ENCODE measurements at regions not wholly inside any gene's neighbourhood (a gene's known extent, or its start where the extent isn't known, plus 50 kb on each side); places are given as distances from the start of the nearest gene placed in this dataset.

DNA sequence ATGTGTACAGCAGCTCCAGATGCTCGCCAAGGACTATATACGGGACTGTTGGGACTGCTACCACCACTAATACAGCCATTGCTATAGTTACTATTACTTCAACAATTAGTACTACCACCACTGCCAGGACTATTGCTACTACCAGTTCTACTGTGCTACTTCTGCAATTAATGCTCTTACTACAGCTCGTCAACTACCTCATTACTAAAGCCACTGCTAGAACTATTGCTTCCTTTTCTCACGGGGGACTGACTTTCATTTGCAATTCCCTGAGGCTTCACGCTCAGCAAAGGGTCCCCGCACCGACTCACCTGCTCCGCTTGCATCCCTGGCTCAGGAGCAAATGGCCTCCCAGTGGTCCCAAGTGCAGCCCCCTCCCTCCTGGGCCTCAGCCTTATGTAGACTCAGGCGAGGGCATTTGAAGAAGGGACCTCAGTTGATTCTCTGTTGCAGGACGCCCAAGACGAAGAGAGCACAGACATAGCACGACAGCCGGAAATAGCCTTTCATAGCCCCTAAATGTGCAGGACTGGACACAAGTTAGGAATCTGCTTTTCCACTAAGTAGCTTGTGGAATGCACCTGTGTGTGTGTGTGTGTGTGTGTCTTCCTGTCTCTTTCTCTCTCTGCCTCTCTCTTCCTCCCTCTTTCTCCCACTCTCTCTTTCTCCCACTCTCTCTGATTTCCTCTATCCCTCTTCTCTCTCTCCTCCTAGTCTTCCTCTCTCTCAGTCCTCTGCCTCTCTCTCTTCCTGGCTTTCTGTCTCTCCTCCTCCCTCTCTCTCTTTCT lies 294.8 kb downstream of the ASMT start:
- TF ChIP-seq EZH2 (IDR thresholded peaks at IDR 0.05) (no peak), EZH2phosphoT487 (IDR thresholded peaks at IDR 0.05) (no peak)
- TF ChIP-seq, protein P1, sequence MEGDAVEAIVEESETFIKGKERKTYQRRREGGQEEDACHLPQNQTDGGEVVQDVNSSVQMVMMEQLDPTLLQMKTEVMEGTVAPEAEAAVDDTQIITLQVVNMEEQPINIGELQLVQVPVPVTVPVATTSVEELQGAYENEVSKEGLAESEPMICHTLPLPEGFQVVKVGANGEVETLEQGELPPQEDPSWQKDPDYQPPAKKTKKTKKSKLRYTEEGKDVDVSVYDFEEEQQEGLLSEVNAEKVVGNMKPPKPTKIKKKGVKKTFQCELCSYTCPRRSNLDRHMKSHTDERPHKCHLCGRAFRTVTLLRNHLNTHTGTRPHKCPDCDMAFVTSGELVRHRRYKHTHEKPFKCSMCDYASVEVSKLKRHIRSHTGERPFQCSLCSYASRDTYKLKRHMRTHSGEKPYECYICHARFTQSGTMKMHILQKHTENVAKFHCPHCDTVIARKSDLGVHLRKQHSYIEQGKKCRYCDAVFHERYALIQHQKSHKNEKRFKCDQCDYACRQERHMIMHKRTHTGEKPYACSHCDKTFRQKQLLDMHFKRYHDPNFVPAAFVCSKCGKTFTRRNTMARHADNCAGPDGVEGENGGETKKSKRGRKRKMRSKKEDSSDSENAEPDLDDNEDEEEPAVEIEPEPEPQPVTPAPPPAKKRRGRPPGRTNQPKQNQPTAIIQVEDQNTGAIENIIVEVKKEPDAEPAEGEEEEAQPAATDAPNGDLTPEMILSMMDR (IDR thresholded peaks at IDR 0.05): no peak
- peak; percentile 8 for DNase-seq (ENCODE audit: low spot score)
- H3K27ac ChIP-seq: no peak overlapping the region
- H3K36me3 Mint-ChIP-seq: no peaks in the 10 kb centered on the region
- no peaks in the 10 kb centered on the region for H3K36me3 ChIP-seq
- peaks cover 2% of the 10 kb centered on the region for H3K4me1 Mint-ChIP-seq
- no peak overlapping the region for H3K4me2 ChIP-seq
- peaks cover 6% of the 10 kb centered on the region for H3K9me3 Mint-ChIP-seq
- H3K79me2 ChIP-seq (ENCODE audit: low read depth): no peaks in the 10 kb centered on the region
- H3K27me3 ChIP-seq: peaks cover 10% of the 10 kb centered on the region
- no peak overlapping the region for H3K4me3 ChIP-seq
- H3F3A ChIP-seq (ENCODE audit: low read depth): no peaks in the 10 kb centered on the region
- peak overlapping the region; percentile 62 for H3K27ac Mint-ChIP-seq
- H4K20me1 ChIP-seq (ENCODE audit: low read depth): no peaks in the 10 kb centered on the region
- H3K4me1 ChIP-seq: no peaks in the 10 kb centered on the region
- H3K9ac ChIP-seq: no peak overlapping the region
- peaks cover 5% of the 10 kb centered on the region for H3K27me3 Mint-ChIP-seq (ENCODE audit: insufficient read depth, low read depth)
- H3K9me3 ChIP-seq (ENCODE audit: low read depth): no peaks in the 10 kb centered on the region
- H2AFZ ChIP-seq (replicated peaks): no peak overlapping the region
- no peak overlapping the region for H3K4me3 Mint-ChIP-seq

DNA sequence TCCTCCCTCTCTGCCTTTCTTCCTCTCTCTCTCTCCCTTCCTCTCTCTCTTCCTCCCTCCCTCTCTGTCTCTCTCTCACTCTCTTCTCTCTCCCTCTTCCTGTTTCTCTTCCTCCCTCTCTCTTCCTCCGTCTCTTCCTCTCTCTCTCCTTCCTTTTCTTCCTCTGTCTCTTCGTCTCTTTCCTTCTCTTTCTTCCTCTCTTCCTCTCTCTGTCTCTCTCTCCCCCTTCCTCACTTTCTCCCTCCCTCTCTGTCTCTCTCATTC lies 295.3 kb downstream of the ASMT start:
- Mint-ChIP-seq H3K4me1 (peaks cover 5% of the 10 kb centered on the region), H3K36me3 (no peaks in the 10 kb centered on the region), H3K9me3 (peaks cover 6% of the 10 kb centered on the region), H3K27me3 (ENCODE audit: insufficient read depth, low read depth) (peaks cover 9% of the 10 kb centered on the region), H3K27ac (no peak overlapping the region), H3K4me3 (no peak overlapping the region)
- Histone ChIP-seq H4K20me1 (ENCODE audit: low read depth) (no peaks in the 10 kb centered on the region), H3K4me1 (no peaks in the 10 kb centered on the region), H3K36me3 (no peaks in the 10 kb centered on the region), H3K9ac (no peak overlapping the region), H2AFZ (replicated peaks) (no peak overlapping the region), H3K27me3 (peaks cover 10% of the 10 kb centered on the region), H3F3A (ENCODE audit: low read depth) (no peaks in the 10 kb centered on the region), H3K4me2 (no peak overlapping the region), H3K9me3 (ENCODE audit: low read depth) (no peaks in the 10 kb centered on the region), H3K27ac (no peak overlapping the region), H3K79me2 (ENCODE audit: low read depth) (no peaks in the 10 kb centered on the region), H3K4me3 (no peak overlapping the region)
- DNase-seq (ENCODE audit: low spot score): no peak
- TF ChIP-seq, protein P1 (IDR thresholded peaks at IDR 0.05): no peak
- TF ChIP-seq EZH2 (IDR thresholded peaks at IDR 0.05) (no peak), EZH2phosphoT487 (IDR thresholded peaks at IDR 0.05) (no peak)

DNA sequence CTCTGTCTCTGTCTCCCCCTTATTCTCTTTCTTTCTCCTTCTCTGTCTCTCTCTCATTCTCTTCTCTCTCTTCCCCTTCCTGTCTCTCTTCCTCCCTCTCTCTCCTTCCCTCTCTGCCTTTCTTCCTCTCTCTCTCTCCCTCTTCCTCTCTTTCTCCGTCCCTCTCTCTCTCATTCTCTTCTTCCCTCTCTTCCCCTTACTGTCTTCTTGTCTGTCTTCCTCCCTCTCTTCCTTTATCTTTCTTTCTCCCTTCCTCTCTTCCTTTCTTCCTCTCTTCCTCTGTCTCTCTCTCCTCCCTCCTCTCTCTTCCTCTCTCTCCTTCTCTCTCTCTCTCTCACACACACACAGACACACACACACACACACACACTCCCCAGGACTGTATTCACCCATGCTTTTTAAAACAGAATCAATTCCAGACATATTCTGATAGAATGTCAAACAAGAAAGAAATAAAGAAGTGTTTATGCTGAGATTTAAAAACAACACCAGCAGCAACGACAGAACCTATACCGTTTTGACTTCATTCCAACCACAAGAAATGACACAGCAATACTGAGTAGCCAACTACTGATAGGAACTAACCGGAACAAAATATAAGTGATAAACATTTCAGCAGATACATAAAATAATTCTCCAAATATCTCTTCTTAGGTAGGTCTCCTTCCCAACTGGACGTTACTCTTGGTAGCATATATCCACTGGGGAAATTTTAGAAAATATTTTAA lies 296.7 kb downstream of the ASMT start:
- Histone ChIP-seq H3K4me3 (no peak overlapping the region), H3F3A (ENCODE audit: low read depth) (no peaks in the 10 kb centered on the region), H3K36me3 (no peaks in the 10 kb centered on the region), H3K4me2 (no peak overlapping the region), H3K27me3 (peaks cover 10% of the 10 kb centered on the region), H3K79me2 (ENCODE audit: low read depth) (no peaks in the 10 kb centered on the region), H3K27ac (no peak overlapping the region), H4K20me1 (ENCODE audit: low read depth) (no peaks in the 10 kb centered on the region), H3K9me3 (ENCODE audit: low read depth) (no peaks in the 10 kb centered on the region), H3K9ac (no peak overlapping the region), H2AFZ (replicated peaks) (no peak overlapping the region), H3K4me1 (no peaks in the 10 kb centered on the region)
- peak overlapping the region; percentile 19 for H3K27ac Mint-ChIP-seq
- peaks cover 2% of the 10 kb centered on the region for H3K36me3 Mint-ChIP-seq
- H3K9me3 Mint-ChIP-seq: peaks cover 9% of the 10 kb centered on the region
- no peak overlapping the region for H3K4me3 Mint-ChIP-seq
- H3K27me3 Mint-ChIP-seq (ENCODE audit: insufficient read depth, low read depth): peaks cover 13% of the 10 kb centered on the region
- no peak for TF ChIP-seq EZH2phosphoT487 (IDR thresholded peaks at IDR 0.05)
- TF ChIP-seq, protein P1 (IDR thresholded peaks at IDR 0.05): no peak
- no peak for TF ChIP-seq EZH2 (IDR thresholded peaks at IDR 0.05)
- no peak for DNase-seq (ENCODE audit: low spot score)
- peaks cover 5% of the 10 kb centered on the region for H3K4me1 Mint-ChIP-seq

Data from neural progenitor cell (in vitro differentiated cells).